ENCODE measurements at regions not wholly inside any gene's neighbourhood (a gene's known extent, or its start where the extent isn't known, plus 50 kb on each side); places are given as distances from the start of the nearest gene placed in this dataset.

DNA sequence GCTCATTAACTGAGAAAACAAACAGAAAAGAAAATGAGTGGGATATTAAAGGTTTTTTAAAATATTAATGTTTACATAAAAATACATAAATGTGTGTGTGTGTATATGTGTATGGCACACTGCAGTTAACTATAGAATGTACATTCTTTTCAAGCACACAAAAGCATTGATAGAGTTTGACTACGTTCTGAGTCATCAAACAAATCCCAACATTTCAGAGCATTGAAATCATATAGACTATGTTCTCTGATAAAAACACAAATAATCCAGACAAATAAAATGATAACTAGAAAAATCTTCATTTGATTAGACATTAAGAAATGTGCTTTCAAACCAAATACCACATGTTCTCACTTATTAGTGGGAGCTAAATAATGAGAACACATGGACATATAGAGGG is 84.3 kb upstream of the CELF4 start:
- DNase-seq (ENCODE audit: low read depth) = no peak

DNA sequence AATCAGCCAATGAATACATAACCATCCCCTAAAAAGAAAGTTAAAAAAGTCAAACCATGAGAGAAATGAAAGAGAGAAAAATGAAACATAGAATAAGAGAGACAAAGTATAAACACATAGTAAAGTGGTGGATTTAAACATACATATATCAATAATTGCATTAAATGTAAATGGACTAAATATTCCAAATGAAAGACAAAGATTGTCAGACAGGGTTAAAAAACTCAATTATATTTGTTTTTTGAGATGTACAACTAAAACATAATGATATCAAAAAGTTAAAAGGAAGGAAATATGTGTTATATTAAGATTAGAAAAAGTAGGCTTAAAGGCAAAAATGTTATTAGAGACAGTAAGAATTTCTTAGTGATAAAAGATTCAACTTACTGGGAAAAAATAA is 83.8 kb upstream of the CELF4 start:
- no peak for DNase-seq (ENCODE audit: low read depth)

DNA sequence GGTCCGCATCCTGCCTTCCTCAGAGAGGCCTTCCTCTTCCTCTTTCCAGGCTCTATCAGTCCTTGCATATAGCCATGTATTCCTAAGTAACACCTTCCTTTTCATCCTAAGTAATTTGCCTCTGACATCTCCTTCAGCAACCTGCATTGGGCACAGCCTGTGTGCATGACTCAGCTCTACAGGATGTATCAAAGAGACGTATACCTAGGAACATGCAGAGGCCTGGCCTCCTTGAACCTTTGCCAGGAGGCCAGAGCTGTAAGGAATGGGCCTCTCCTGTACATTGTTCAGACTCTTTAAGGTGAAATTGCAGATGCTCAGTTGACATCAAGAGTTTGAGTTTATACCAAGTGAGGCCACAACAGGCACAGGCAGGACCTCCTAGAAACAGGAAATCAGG is 76.0 kb upstream of the CELF4 start:
- DNase-seq (ENCODE audit: low read depth) = no peak

DNA sequence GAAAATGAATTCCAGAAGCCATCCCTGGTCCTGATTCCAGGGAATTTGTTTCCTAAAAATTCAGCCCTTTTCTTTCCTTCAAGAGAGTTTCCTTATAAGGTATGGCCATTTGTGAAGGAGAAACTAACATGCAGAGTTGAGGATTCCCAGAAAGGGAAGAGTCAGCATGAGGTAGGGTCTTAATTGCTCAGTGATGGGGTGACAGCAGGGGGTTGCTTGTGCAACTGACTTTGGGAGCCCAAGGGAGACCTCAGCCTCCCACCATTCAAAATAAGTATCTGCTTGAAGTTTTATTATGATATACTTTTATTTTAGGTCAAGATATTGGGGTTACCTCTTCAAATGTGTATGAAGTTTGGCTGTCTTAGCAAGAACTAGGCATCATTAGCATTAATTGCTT is 74.9 kb upstream of the CELF4 start:
- DNase-seq (ENCODE audit: low read depth) = no peak

DNA sequence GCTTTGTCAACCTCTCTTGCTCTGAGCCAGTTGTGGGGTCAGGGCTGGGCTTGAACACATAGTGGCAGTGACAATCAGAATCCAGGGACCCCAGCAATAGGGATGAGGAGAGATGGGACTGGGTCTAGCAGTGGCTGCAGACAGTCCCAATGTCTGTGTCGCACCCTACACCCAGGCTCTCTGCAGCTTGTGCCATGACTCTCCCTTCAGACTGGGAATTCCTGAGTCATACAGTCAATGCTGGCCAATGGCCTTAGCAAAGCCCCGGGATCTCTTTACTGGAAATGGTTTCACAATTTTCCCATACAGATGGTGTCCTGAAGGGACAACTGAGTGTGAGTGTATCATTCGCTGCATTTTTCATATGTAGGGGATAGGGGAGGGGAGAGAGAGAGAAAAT is 74.2 kb upstream of the CELF4 start:
- no peak for DNase-seq (ENCODE audit: low read depth)

DNA sequence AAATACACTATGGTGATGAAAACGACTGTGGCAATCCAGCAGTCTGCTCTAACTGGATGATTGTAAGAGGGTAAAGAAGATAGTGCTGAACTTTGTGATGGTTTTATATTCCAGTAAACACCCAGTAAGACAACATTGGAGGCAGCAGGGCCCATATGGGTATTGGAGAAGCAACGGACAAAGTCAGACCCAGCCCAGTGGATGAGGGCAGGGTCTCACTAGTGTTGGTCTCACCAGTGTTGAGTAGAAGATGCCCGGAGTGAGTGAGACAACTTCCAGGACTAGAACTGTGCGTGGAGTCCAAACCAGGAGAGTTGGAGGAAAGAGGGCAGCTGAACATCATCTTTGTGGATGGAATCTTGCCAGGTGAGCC is 71.9 kb upstream of the CELF4 start:
- no peak for DNase-seq (ENCODE audit: low read depth)

DNA sequence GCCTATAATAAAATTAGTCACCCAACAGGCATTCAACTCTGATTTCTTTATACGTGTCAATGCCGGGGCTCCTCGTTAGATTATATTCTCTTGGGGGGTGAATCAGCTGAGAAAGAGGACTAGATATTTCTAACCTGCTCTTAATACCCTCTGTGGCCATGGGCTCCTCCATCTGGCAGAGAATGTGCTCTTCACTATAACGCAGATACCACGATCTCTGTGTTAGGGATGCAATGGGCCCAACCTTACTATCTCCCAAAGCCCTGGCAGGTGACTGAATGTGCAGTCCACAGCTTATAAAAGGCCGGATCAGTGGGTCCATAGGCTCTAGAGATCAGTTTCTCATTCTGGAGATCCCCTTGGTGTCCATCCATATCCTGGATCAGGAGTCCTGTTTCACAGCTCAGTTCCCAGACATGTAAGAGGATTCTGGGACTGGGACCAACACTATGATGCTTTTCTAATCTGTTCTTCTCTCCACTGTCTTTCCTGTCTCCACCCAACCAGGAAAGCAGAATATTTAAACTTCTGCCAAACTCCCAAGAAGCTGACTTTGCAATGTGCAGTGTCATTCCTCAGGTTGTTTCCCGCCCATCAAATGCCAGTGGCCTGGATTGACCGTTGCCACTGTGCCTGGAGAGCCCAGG is 71.4 kb upstream of the CELF4 start:
- no peak for DNase-seq (ENCODE audit: low read depth)

DNA sequence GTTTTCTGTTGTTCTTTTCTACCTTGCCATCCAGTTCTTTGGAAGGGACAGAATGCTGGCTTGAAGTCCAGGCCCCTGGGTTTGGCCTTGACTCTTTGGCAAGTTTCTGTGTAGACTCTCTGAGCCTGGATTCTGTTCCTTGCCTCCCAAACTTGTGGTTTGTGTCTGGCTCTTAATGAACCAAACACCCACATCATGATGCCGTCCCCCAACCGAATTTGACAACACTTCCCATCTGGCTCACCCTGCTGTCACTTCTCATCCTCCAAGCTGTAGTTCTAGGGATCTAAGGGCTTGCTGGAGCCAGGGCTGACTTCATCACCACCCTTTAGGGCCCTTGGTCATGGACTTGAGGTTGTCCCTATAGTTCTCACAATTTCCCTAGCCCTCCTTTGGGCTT is 68.9 kb upstream of the CELF4 start:
- no peak for DNase-seq (ENCODE audit: low read depth)

DNA sequence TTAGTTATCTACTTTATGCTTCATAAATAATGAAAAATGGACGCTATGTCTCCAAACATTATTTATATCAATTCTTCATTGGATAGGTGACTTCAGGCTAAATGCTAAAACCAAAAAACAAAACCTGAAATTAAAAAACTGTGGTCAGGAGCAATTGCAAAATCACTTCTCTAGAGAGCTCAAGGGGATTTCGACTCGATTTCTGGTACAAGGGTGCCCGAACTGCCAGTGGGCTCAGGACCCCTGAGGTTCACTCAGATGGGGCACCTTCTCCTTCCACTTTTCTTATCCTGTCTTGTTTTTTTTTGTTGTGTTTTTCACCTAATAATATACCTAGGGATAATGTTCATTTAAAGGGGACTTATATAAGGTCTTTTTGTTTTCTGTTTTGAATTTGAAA is 65.8 kb upstream of the CELF4 start:
- DNase-seq (ENCODE audit: low read depth) = no peak

DNA sequence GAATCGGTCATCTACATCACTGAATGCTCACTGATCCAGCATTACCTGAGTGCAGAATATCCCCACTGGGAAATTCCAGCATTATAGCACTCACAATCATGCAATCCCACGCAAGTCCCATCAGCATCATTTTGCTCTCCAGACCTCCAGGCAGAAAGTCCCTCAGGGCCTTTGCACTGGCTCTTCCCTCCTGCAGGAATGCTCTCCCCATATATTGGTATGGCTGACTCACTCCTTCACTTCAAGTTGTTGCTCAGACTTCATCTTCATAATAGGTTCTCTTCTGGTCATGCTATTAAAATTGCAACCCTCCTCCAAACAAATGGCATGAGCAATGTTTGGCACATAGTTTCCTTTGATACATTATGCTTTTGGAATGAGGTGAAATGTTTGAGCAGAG is 64.7 kb upstream of the CELF4 start:
- DNase-seq (ENCODE audit: low read depth) = no peak

DNA sequence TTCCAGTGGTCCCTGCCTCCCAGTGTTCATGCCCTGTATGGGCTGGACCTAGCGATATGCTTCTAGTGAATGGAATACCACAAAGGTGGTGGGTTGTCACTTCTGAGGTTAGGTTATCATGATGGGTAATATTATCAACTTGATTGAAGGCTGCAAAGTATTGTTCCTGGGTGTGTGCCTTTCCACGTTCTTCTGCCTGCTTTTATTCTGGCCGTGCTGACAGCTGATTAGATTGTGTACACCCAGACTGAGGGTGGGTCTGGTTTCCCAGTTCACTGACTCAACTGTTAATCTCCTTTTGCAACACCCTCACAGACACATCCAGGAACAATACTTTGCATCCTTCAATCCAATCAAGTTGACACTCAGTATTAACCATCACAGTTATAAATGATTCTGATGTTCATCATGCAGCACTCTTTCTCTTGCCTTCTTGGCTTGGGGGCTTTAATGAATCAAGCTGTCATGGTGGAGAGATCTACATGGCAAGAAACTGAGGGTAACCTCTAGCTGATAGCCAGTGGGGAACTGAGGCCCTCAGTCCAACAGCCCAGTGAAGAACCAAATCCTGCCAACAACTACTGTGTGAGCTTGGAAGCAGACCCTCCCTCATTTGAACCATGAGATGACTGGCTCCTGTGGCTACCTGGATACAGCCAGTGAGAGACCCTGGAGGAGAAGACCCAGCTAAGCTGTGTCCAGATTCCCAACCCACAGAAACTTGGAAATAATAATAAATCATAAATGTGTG is 63.0 kb upstream of the CELF4 start:
- no peak for DNase-seq (ENCODE audit: low read depth)

DNA sequence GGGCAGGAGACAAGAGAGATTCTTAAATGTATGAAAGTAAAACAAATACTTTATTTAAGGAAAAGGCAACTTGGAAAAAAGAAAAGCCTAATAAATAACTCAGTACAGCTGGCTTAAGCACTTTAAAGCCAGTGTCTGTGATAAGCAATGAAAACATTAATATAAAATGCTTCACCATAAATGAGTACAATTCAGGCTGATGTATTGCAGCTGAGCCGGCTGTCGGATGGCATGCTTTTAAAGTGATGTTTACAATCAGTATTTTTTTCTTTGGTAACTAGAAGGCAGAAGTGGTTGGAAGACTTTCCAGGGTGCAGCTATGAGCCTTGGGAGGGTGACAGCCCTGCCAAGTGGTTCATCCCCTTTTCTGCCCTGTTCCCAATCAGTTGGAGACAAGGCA is 58.7 kb upstream of the CELF4 start:
- DNase-seq (ENCODE audit: low read depth) = no peak

DNA sequence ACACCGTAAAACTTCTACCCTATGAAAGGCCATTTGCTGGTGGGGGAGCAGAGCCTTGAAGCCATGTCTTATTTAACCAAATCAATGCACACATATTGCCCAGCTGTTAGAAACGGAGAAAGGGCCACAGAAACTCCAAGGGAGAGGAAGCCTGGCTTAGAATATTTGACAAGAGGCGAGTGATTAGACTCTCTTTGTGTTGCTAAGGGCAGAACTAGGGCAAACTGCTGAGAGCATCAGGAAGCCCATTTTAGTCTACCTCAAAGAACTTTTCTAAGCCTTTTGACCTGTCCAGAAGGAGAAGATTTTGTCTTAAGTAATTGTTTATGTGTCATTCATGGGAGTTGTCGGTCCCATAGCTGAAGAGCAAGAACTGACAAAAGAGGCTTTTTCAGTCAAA is 54.4 kb upstream of the CELF4 start:
- DNase-seq (ENCODE audit: low read depth) = no peak

DNA sequence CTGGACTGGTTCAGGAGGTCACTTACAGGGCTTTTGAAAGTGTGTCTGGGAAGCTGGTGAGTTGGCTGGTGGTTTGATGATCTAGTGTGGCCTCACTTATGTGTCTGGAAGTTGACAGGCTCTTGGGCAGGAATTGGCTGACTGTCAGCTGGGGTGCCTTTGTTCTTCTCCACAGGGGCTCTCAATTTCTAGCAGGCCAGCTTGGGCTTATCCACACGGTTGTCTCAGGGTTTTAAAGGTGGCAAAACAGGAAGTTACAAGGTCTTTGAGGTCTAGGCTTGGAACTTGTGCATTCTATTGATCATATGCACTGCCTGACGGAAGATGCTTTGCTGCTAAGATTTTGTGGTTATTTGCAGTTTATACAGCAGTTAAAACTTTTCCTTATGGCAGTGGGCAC is 52.0 kb upstream of the CELF4 start:
- DNase-seq (ENCODE audit: low read depth) = no peak
